SK-N-SH (cell line): ENCODE measurements at regions not wholly inside any gene's neighbourhood (a gene's known extent, or its start where the extent isn't known, plus 50 kb on each side); places are given as distances from the start of the nearest gene placed in this dataset.

Source experiments
- CTCF ChIA-PET: fragments of 300-600, 350-600 bp; formaldehyde crosslinking; extraction: SDS; loops from one replicate; lab custom pipeline; 2021; lab: Yijun Ruan, JAX
- POLR2A ChIA-PET: fragments of 350-600 bp; sonication (Branson Sonifier 250); formaldehyde crosslinking; extraction: SDS; loops from one replicate; lab custom pipeline; 2020; ENCODE audit warnings: antibody characterized with exemption, inconsistent platforms; lab: Yijun Ruan, JAX
- DNase-seq: peaks from one replicate; pipeline ENCODE4 v3.0.0; 2012
- H2AFZ ChIP-seq: fragments of 200-600 bp; sonication (generic); 2 replicates; pipeline ENCODE4 v1.8.1; 2016; ENCODE audit warnings: antibody characterized with exemption, mild to moderate bottlenecking, low read depth
- H3F3A ChIP-seq: fragments of 200-600 bp; sonication (generic); replicated peaks from 2 replicates; pipeline ENCODE3; 2016; ENCODE audit warnings: antibody characterized with exemption, mild to moderate bottlenecking; ENCODE audit not compliant: insufficient read depth
- H3K27ac ChIP-seq, 2 experiments: fragments of 200-500 bp in 1 of 2; fragments of 200-600 bp in 1 of 2; sonication (Bioruptor generic) in 1 of 2; sonication (generic), shearing (Covaris generic) in 1 of 2; 2 replicates each; pipeline versions ENCODE4 v1.5.1 to v1.6.1; 2014 to 2016; ENCODE audit warnings: low read depth in 2 of 2, inconsistent platforms in 1 of 2, low read length in 1 of 2, mild to moderate bottlenecking in 1 of 2, mixed read lengths in 1 of 2
- H3K27me3 ChIP-seq: fragments of 200-600 bp; sonication (generic), shearing (Covaris generic); 2 replicates; pipeline ENCODE4 v1.6.1; 2016; ENCODE audit warnings: mixed run types; ENCODE audit not compliant: insufficient read depth
- H3K36me3 ChIP-seq, 2 experiments: fragments of 200-500 bp in 1 of 2; fragments of 200-600 bp in 1 of 2; sonication (Bioruptor generic) in 1 of 2; sonication (generic) in 1 of 2; replicated peaks in 1 of 2; 2 replicates each; pipeline versions ENCODE3 to v1.5.1; 2014 to 2016; ENCODE audit warnings: low read length in 1 of 2, mild to moderate bottlenecking in 1 of 2; ENCODE audit not compliant: insufficient read depth in 2 of 2, control insufficient read depth in 1 of 2
- H3K4me1 ChIP-seq, 2 experiments: fragments of 200-500 bp in 1 of 2; fragments of 200-600 bp in 1 of 2; sonication (Bioruptor generic) in 1 of 2; sonication (generic), shearing (Covaris generic) in 1 of 2; 2 replicates each; pipeline versions ENCODE4 v1.5.1 to v1.6.1; 2014 to 2016; ENCODE audit warnings: low read depth in 1 of 2, low read length in 1 of 2, mixed run types in 1 of 2; ENCODE audit not compliant: insufficient read depth in 2 of 2, control insufficient read depth in 1 of 2
- H3K4me2 ChIP-seq: fragments of 200-600 bp; sonication (generic), shearing (Covaris generic); 2 replicates; pipeline ENCODE4 v1.6.1; 2017; ENCODE audit warnings: mixed run types
- H3K4me3 ChIP-seq, 2 experiments: fragments of 200-500 bp in 1 of 2; fragments of 200-600 bp in 1 of 2; sonication (Bioruptor generic) in 1 of 2; sonication (generic), shearing (Covaris generic) in 1 of 2; 2 replicates each; pipeline versions ENCODE4 v1.5.1 to v1.8.1; 2014 to 2016; ENCODE audit warnings: low read depth in 2 of 2, inconsistent platforms in 1 of 2, low read length in 1 of 2, mild to moderate bottlenecking in 1 of 2, mixed read lengths in 1 of 2, moderate library complexity in 1 of 2
- H3K79me2 ChIP-seq: fragments of 200-600 bp; sonication (generic); 2 replicates; pipeline ENCODE4 v1.8.1; 2017; ENCODE audit warnings: mild to moderate bottlenecking; ENCODE audit not compliant: insufficient read depth
- H3K9ac ChIP-seq: fragments of 200-600 bp; sonication (generic); 2 replicates; pipeline ENCODE4 v1.6.1; 2017; ENCODE audit warnings: mixed run types
- H3K9me2 ChIP-seq: fragments of 200-600 bp; sonication (generic); 2 replicates; pipeline ENCODE4 v1.6.1; 2017; ENCODE audit warnings: mixed run types
- H3K9me3 ChIP-seq: fragments of 200-600 bp; sonication (generic); 2 replicates; pipeline ENCODE4 v1.6.1; 2017; ENCODE audit warnings: mixed run types, mild to moderate bottlenecking, moderate library complexity
- H4K20me1 ChIP-seq: fragments of 200-600 bp; sonication (generic); 2 replicates; pipeline ENCODE4 v1.6.1; 2017; ENCODE audit warnings: mild to moderate bottlenecking, mixed run types; ENCODE audit not compliant: insufficient read depth
- CHD2 ChIP-seq: fragments of 150-350 bp; IDR thresholded peaks from 2 replicates; pipeline ENCODE4 v1.6.1; 2018; ENCODE audit warnings: low read length; ENCODE audit not compliant: partially characterized antibody
- EP300 ChIP-seq, 2 experiments: IDR thresholded peaks; 2 replicates each; pipeline versions ENCODE4 v1.4.0 to v1.6.1; 2012; ENCODE audit warnings: borderline replicate concordance in 1 of 2, low read depth in 1 of 2, low read length in 1 of 2
- EZH2phosphoT487 ChIP-seq: fragments of 200-600 bp; sonication (generic); IDR thresholded peaks from 2 replicates; pipeline ENCODE4 v1.6.1; 2017; ENCODE audit warnings: low read depth, mixed run types, mild to moderate bottlenecking, antibody characterized with exemption, moderate library complexity, borderline replicate concordance
- GATA2 ChIP-seq: sonication (generic); formaldehyde crosslinking; IDR thresholded peaks from 2 replicates; pipeline ENCODE4 v1.5.0; 2020; ENCODE audit warnings: mild to moderate bottlenecking, missing genetic modification reagents
- JUND ChIP-seq: IDR thresholded peaks from 2 replicates; pipeline ENCODE4 v1.4.0; 2012
- MEF2A ChIP-seq: IDR thresholded peaks from 2 replicates; pipeline ENCODE4 v1.4.0; 2012; ENCODE audit warnings: low read depth, borderline replicate concordance
- NFIC ChIP-seq: IDR thresholded peaks from 2 replicates; pipeline ENCODE4 v1.4.0; 2012; ENCODE audit warnings: borderline replicate concordance
- NRF1 ChIP-seq: IDR thresholded peaks from 2 replicates; pipeline ENCODE4 v1.6.1; 2012; ENCODE audit warnings: low read depth, mild to moderate bottlenecking, low read length
- PBX3 ChIP-seq: IDR thresholded peaks from 2 replicates; pipeline ENCODE4; 2012
- REST ChIP-seq: IDR thresholded peaks from 2 replicates; pipeline ENCODE4 v1.6.1; 2012; ENCODE audit warnings: mild to moderate bottlenecking, low read depth, low read length, moderate library complexity
- RFX5 ChIP-seq: IDR thresholded peaks from 2 replicates; pipeline ENCODE4 v1.6.1; 2012; ENCODE audit warnings: mild to moderate bottlenecking, improper control_type of control experiment, low read length
- RXRA ChIP-seq: IDR thresholded peaks from 2 replicates; pipeline ENCODE4 v1.4.0; 2012; ENCODE audit warnings: low read depth, mild to moderate bottlenecking, borderline replicate concordance
- SMC3 ChIP-seq: IDR thresholded peaks from 2 replicates; pipeline ENCODE4 v1.6.1; 2012; ENCODE audit warnings: low read depth, low read length, improper control_type of control experiment
- TCF12 ChIP-seq: IDR thresholded peaks from 2 replicates; pipeline ENCODE4 v1.4.0; 2012
- TEAD4 ChIP-seq: IDR thresholded peaks from 2 replicates; pipeline ENCODE4 v1.4.0; 2012; ENCODE audit warnings: mild to moderate bottlenecking, borderline replicate concordance; ENCODE audit not compliant: insufficient read depth
- WGBS: methylation state at CpG from one replicate; pipeline ENCODE4 v1.1.6; 2017; ENCODE audit warnings: low lambda C conversion rate; 5-methylcytosine and 5-hydroxymethylcytosine counted together
- TF ChIP-seq, protein P1 (sequence below): IDR thresholded peaks from 2 replicates; pipeline ENCODE4 v1.4.0; 2012; ENCODE audit warnings: low read depth, borderline replicate concordance
- TF ChIP-seq, protein P2 (sequence below): IDR thresholded peaks from 2 replicates; pipeline ENCODE4 v1.4.0; 2012; ENCODE audit warnings: low read depth, borderline replicate concordance

GRCh38 chr2:239866778-239867177 lies 158.4 kb downstream of the NDUFA10 start:
- Histone ChIP-seq H3K36me3 (no peaks in the 10 kb centered on the region), H3K4me3 (no peak overlapping the region), H2AFZ (no peak overlapping the region), H3K9me3 (no peaks in the 10 kb centered on the region; the same call in 1 of the 2 replicates), H3K79me2 (no peaks in the 10 kb centered on the region), H3K9me2 (no peaks in the 10 kb centered on the region), H3K27ac (no peak overlapping the region), H3K4me1 (no peaks in the 10 kb centered on the region), H3K9ac (no peak overlapping the region), H3F3A (peaks cover 15% of the 10 kb centered on the region), H4K20me1 (no peaks in the 10 kb centered on the region), H3K4me2 (no peak overlapping the region), H3K27me3 (no peaks in the 10 kb centered on the region)
- TF ChIP-seq MEF2A = no peak
- TF ChIP-seq, protein P1, sequence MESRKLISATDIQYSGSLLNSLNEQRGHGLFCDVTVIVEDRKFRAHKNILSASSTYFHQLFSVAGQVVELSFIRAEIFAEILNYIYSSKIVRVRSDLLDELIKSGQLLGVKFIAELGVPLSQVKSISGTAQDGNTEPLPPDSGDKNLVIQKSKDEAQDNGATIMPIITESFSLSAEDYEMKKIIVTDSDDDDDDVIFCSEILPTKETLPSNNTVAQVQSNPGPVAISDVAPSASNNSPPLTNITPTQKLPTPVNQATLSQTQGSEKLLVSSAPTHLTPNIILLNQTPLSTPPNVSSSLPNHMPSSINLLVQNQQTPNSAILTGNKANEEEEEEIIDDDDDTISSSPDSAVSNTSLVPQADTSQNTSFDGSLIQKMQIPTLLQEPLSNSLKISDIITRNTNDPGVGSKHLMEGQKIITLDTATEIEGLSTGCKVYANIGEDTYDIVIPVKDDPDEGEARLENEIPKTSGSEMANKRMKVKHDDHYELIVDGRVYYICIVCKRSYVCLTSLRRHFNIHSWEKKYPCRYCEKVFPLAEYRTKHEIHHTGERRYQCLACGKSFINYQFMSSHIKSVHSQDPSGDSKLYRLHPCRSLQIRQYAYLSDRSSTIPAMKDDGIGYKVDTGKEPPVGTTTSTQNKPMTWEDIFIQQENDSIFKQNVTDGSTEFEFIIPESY = no peak
- no peak for TF ChIP-seq RFX5
- TF ChIP-seq CHD2 = no peak
- TF ChIP-seq EP300 (IDR thresholded peaks at IDR 0.05; ENCODE audit: borderline replicate concordance in 1 of 2, low read depth in 1 of 2, low read length in 1 of 2) = no peak
- no peak for TF ChIP-seq NRF1
- TF ChIP-seq EZH2phosphoT487 = no peak
- TF ChIP-seq RXRA = no peak
- no peak for TF ChIP-seq PBX3
- TF ChIP-seq TEAD4 = no peak
- no peak for TF ChIP-seq JUND
- TF ChIP-seq GATA2 = no peak
- TF ChIP-seq, protein P2, sequence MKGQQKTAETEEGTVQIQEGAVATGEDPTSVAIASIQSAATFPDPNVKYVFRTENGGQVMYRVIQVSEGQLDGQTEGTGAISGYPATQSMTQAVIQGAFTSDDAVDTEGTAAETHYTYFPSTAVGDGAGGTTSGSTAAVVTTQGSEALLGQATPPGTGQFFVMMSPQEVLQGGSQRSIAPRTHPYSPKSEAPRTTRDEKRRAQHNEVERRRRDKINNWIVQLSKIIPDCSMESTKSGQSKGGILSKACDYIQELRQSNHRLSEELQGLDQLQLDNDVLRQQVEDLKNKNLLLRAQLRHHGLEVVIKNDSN = no peak
- no peak for TF ChIP-seq SMC3
- no peak for TF ChIP-seq REST
- no peak for TF ChIP-seq NFIC
- TF ChIP-seq TCF12 = no peak
- DNase-seq = no peak
- WGBS = 61% methylated on average over 3 of the region's 3 CpGs
- ChIA-PET POLR2A (no interaction called here), CTCF (no interaction called here)
